HG03196 (cell line): ENCODE measurements at regions not wholly inside any gene's neighbourhood (a gene's known extent, or its start where the extent isn't known, plus 50 kb on each side); places are given as distances from the start of the nearest gene placed in this dataset.

Source experiments
- ATAC-seq: cut with Tn5 transposase; IDR thresholded peaks from one replicate; pipeline ENCODE4 v1.9.1; 2021; ENCODE audit not compliant: unreplicated experiment

DNA sequence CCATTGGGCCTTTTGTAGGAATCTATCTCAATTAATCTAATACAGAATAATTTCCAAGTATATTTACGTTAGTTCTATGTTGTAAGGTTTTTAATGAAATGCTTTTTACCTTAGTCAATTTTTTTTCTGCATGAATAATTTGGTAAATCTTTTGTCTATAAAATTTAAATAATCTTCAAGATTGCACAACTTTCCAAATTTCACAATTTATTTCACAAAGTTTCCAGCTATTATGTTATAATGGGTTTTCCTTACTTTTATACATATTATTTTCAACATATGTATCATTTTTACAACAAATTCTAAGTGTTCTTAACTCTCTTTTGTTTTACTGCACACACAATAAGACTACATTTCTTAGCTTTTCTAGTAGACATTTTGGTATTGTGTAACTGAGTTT is 470.7 kb downstream of the ETV1 start:
- ATAC-seq, result no peak

GRCh38 chr7:13524076-13524475 is 465.4 kb downstream of the ETV1 start:
- no peak for ATAC-seq

DNA sequence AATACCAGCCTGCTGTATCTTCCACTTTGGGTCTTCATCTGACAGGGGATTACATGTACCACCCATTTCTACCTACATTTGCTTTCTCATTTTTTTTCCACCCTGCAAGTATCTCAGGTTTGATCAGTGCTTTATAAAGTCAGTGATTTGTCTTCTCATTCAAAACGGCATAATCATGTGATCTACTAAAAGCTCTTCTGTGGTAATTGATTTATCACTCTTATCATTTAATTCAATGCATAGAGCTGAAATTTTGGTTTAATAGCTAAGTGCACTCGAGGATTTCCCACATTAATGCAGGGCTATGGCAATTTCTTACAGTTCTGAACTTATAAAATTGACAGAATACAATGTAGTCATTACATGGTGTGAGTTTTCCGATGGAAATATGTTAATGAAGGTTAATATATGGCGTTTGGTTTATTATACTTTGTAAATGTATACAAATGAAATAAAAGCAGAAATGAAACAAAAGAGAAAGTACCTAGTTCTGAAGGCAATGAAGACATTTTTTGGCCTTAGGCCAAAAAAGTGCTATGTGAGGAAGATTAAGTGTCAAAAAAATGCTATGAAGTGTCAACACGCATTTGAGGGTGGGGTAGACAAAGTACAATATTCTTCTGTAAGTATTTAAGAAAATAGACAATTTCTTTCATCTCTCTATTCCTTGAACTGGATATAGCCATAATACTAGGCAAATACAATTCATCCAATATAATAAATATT is 457.3 kb downstream of the ETV1 start:
- ATAC-seq, result no peak

DNA sequence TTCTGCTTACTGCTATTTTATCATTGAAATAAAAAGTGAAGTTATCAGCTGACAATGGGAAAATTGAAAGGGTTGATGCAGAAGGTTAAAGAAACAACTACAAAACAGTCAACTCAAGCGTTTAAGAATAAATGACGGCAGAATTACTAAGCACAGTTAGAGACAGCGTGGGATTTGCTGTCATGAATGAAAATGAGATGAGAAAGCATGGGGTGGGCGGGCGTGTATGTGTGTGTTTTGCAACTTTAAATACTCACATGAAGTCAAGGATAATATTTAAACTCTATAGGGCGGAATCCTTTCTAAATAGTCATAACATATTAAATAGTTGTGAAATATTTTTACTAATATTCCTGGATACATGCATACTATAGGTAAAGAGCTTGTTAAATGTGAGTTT is 450.8 kb downstream of the ETV1 start:
- ATAC-seq, result no peak

- ATAC-seq, result no peak
Measured at GRCh38 chr7:13540429-13540828, 449.0 kb downstream of the ETV1 start.

DNA sequence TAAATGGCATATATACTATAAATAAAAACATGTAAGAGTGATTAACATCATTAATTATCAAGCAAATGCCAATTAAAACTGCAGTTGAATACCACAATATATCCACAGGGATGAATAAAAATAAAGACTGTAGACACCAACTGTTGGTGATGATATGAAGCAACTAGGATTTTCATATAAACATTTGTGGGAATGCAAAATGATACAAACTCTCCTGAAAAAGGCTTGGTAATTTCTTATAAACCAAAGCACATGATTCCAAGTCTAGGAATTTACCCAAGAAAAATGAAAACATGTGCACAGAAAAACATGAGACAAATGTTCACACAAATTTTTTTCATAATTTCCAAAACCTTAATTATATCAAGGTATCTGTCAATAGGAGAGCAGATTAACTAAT is 448.1 kb downstream of the ETV1 start:
- no peak for ATAC-seq

GRCh38 chr7:13542451-13542850 is 447.0 kb downstream of the ETV1 start:
- ATAC-seq, result no peak

DNA sequence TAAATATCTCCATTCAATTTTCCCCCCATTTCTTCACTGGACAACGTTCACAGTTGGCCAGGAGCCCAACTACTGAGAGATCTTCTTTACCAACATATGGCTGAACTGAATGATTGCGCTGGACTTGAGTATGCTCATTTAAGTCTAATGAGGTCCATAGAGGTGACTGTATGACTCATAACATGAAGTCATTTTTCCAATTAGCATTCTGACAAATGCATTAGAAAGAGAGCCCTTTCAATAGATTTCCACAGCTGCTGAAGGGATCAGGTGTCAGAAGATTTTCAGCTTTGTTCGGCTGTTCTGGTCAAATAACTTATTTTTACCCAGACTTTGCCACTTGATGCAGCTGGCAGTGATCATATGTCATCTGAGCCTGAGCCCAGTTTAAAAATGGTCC is 438.0 kb downstream of the ETV1 start:
- ATAC-seq, result no peak

GRCh38 chr7:13560441-13560840 is 429.0 kb downstream of the ETV1 start:
- no peak for ATAC-seq

GRCh38 chr7:13563257-13563656 is 426.2 kb downstream of the ETV1 start:
- ATAC-seq, result no peak

GRCh38 chr7:13563680-13564079 is 425.8 kb downstream of the ETV1 start:
- no peak for ATAC-seq

DNA sequence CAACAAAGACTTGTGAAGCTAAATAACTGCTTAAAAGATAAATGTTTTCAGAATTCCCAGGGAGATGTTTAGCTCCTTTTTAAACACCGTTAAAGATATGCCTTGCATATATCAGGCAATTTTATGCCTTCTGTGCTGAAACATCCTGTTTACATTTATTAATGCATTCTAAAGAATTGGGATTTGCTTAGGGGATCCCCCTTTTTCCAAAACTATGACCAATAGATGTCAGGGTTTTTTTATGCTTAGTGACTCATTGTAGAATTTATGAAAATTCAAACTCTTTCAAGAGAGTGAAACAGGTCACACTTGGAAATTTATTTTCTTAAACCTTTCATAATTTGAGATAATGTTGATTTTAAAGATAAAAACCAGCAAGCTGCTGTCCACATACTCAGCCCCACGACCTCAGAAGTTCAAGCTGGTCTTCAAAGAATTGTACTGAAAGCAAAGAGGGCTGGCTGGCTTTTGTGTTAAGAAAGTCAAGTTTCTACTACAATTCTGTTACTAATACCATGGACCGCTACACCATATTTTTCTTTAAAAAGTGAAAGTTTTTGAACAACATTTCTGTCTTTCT is 411.8 kb downstream of the ETV1 start:
- no peak for ATAC-seq

- no peak for ATAC-seq
Measured at GRCh38 chr7:13578294-13578693, 411.2 kb downstream of the ETV1 start.

GRCh38 chr7:13581097-13581496 is 408.4 kb downstream of the ETV1 start:
- ATAC-seq, result no peak

- no peak for ATAC-seq
Measured at GRCh38 chr7:13593854-13594253, 395.6 kb downstream of the ETV1 start.

DNA sequence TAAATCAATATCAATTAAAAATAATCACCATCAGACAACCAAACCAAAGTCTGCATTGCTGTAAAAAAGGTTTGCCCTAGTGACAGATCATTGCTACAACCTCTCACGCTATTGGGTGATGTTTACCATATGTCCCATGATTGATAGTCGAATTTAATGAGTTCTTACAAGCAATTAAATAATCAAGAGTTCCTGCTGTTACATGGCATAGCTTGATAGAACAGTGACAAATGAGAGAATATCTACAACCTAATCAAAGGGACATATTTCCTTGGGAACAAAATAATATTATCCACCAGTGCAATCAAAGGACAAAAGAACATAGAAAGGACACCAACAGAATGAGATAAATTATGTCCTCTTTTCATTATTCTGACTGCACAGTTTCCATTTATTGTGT is 387.4 kb downstream of the ETV1 start:
- ATAC-seq, result no peak

DNA sequence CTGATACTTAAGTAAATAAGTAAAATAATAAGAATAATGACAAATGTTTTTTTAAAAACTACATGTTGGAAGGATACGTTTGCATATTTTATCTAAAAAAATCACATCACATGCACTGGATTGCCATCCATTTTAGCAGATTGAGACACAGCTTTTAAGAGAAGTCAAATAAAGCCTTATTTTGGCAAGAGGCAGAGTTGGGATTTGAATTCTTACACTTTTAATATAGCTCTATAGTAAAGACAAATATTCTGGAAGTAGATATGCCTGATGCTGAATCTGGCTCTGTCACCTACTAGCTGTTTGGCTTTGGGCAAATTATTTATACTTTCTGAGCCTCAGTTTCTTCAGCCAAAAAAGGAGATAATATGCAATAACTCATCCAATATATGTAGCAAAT is 386.4 kb downstream of the ETV1 start:
- no peak for ATAC-seq

- no peak for ATAC-seq
Measured at GRCh38 chr7:13603661-13604060, 385.8 kb downstream of the ETV1 start.

GRCh38 chr7:13604178-13604577 is 385.3 kb downstream of the ETV1 start:
- no peak for ATAC-seq

- no peak for ATAC-seq
Measured at GRCh38 chr7:13610372-13610771, 379.1 kb downstream of the ETV1 start.

- no peak for ATAC-seq
Measured at GRCh38 chr7:13615679-13616078, 373.8 kb downstream of the ETV1 start.

DNA sequence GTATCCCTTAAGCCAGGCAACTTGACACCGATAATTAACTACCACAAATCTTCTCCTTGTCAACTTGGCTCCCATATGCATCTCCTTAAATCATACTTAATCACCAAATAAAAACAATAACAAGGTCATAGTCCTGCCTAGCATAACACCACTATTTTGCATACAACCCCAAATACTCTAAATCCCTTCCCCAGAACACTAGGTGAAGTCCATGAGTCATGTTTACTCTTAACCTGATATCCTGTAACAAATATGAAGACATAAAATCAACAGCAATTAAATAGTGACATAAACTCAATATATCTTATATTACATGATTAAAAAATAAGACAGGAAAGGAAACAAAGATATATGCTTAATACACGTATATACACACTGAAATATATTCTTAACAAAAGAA is 362.0 kb downstream of the ETV1 start:
- ATAC-seq, result no peak
